ENCODE measurements at regions not wholly inside any gene's neighbourhood (a gene's known extent, or its start where the extent isn't known, plus 50 kb on each side); places are given as distances from the start of the nearest gene placed in this dataset.

- Histone ChIP-seq H3K9me3 (replicated peaks; ENCODE audit: control insufficient read depth, insufficient read depth, low read length) (no peaks in the 10 kb centered on the region), H4K20me1 (replicated peaks; ENCODE audit: control insufficient read depth, extremely low read depth, insufficient read depth, low read length) (no peaks in the 10 kb centered on the region), H3K9me1 (replicated peaks; ENCODE audit: control insufficient read depth, extremely low read depth, insufficient read depth, low read length) (no peaks in the 10 kb centered on the region), H3K4me1 (ENCODE audit: control insufficient read depth, extremely low read depth, insufficient read depth, low read length) (peaks cover 18% of the 10 kb centered on the region), H3K4me2 (ENCODE audit: insufficient read depth, low read length) (no peak overlapping the region), H3K79me2 (ENCODE audit: control insufficient read depth, insufficient read depth, low read length) (no peaks in the 10 kb centered on the region), H3K27ac (ENCODE audit: insufficient read depth, low read depth, low read length) (no peak overlapping the region), H3K9ac (replicated peaks; ENCODE audit: extremely low read depth, insufficient read depth, low read length) (no peak overlapping the region), H3K4me3 (replicated peaks in 1 of 3; ENCODE audit: insufficient read depth in 1 of 3, low read depth in 1 of 3, low read length in 3 of 3) (no peak overlapping the region), H3K36me3 (ENCODE audit: control insufficient read depth in 2 of 2, extremely low read depth in 1 of 2, insufficient read depth in 2 of 2, low read length in 2 of 2) (no peaks in the 10 kb centered on the region), H2AFZ (ENCODE audit: low read depth, low read length) (no peak overlapping the region), H3K27me3 (ENCODE audit: control insufficient read depth in 2 of 2, insufficient read depth in 2 of 2, low read length in 2 of 2) (peaks cover 48 to 65% of the 10 kb centered on the region in 2 experiments)
- ChIA-PET POLR2A (interaction anchor here (0.8 kb wide), 1 partner anchor 14 kb away, joined by 3 read pairs; no protein-coding TSS in a partner anchor), CTCF (no interaction called here)
- TF ChIP-seq POLR2AphosphoS5 (IDR thresholded peaks at IDR 0.05; ENCODE audit: insufficient read depth, low read depth, low read length) (no peak), JUN (IDR thresholded peaks at IDR 0.05; ENCODE audit: borderline replicate concordance, insufficient read depth, insufficient read length, low read depth) (no peak), FOS (IDR thresholded peaks at IDR 0.05; ENCODE audit: borderline replicate concordance, insufficient read depth, low read length) (no peak), MYC (IDR thresholded peaks at IDR 0.05; ENCODE audit: low read depth, low read length) (no peak), MAX (IDR thresholded peaks at IDR 0.05; ENCODE audit: insufficient read depth, insufficient read length) (no peak), EZH2 (IDR thresholded peaks at IDR 0.05; ENCODE audit: borderline replicate concordance, low read depth, low read length, severe bottlenecking) (no peak), CTCF (IDR thresholded peaks at IDR 0.05; ENCODE audit: extremely low read depth in 1 of 2, insufficient read depth in 1 of 2, low read depth in 1 of 2, low read length in 2 of 2) (no peak), POLR2A (IDR thresholded peaks at IDR 0.05; ENCODE audit: low read depth, low read length) (no peak), GATA2 (IDR thresholded peaks at IDR 0.05; ENCODE audit: insufficient read depth, insufficient read length, low read depth, low read length) (no peak)
- FAIRE-seq, result no peak
- dilution Hi-C loops (cut with MboI; ENCODE audit: extremely low pct_ligation_motif_present, low sequenced_read_pairs) (no loop called here), intact Hi-C loops (cut with micrococcal nuclease) (loop anchor here (10.0 kb wide), 2 partner anchors 197 to 307 kb away; no protein-coding TSS in a partner anchor)
- BruUV-seq (replicated peaks), result no TSS peak
- DNase-seq (ENCODE audit: low read depth, low spot score), result no peak
Observed at GRCh38 chr6:105997482-105997881, 88.7 kb upstream of the PRDM1 start.
